NCI-H1092 (cell line): ENCODE measurements at regions not wholly inside any gene's neighbourhood (a gene's known extent, or its start where the extent isn't known, plus 50 kb on each side); places are given as distances from the start of the nearest gene placed in this dataset.

ENCODE experiments used
- DNase-seq: peaks from one replicate; lab custom pipeline; 2025; lab: John Stamatoyannopoulos, UW

DNA sequence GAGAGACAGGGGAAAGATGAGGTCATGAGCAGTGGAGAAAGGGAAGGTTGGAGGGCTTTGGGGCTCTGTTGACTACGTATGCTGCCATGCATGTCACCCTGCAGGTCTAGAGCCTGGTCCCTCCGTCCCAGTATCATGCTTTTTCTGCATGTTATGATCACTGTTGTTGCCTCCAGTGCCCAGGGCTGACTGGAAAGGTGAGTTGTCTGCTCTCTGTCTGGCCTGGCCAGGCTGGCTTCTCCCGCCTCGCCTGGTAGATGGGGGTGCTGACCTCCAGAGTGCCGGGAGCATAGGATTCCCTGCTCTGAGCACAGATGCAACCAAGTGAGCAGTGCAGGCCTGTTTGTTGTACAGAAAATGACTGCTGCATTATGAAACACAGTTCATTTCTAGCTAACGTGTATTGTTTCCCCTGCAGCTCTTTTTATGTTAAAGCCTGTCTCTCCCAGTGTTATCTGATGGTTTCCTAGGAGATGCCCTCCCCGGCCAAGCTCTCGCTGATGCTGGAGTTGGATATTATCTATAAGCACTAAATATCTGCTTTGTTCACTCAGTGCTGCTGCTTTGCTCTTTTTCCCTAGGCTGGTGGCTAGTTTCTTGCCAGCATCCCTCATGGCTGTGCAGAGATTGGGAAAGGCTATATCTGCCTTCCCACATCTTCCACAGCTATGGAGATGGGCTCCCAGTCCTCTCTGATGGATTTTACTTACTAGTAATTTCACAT, 158.2 kb downstream of the TDRD15 start:
- DNase-seq: no peak

DNA sequence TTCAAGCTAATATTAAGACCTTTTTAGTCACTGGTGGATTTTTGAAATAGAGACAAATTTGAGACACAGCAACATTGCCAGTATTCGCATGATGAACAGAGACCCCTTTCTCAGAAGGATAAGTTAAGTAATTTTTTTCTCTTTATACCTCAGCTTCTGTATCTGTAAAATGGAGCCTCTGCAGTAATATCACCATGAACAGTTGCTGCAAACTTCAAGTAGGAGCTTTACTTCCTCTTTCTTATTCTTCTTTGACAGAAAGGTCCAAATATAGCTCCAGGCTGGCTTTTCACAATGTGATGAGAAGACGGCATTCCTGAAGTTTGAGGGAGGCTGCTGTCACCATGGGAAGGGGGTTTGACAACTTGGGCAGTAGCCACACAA, 158.7 kb downstream of the TDRD15 start:
- DNase-seq: no peak

DNA sequence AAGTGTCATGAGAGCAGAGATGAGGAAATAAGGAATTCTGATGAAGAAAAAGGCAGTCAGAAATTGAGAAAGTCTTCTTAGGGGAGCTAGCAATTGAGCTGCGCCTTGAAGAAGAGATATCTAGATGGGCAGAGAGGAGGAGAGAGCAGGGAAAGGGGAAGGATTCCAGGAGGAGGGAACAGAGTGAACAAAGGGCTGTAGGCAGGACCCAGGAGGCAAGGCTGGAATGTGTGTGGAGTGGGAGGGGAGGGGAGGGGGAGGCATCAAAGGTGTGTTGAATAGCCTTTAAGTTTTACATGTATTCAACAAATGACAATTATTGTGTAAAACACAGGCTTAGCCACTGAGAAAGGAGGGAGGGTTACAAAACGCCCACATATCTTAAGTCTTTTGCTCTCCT, 164.5 kb downstream of the TDRD15 start:
- DNase-seq: no peak

DNA sequence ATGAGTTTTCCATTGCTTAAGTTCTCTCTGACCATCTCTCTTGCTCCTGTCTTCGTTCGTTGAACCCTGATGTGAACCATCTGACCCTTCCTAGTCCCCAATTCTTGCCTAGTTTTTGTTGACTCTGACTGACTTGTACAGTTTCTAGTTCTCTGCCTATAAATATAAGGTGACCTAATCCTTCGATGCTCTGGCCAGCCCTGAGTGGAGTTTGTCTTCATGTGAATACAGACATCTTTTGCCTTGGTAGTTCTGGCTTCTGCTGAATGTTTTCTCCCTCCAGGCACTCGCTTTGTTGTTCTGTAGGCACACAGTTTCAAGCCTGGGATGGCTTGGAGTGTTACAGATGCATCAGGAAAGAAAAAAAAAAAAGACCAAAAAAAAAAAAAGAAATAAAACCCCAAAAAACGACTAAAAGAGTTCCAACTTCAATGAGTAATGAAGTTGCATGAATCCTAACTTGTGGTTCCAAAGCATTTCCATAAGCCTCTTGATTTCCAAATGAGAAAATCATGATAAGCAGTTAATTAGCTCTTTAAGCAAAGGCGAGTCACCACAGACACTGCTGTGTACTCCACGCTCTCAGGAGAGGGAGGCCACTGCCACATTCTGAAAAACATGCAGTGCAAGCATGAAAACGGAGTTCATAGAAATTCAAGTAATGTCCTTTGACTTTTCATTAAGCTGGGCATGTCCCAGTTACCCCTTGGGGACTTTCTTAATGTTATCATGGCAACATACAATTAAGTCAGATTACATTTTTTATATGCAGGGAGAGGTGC, 165.2 kb downstream of the TDRD15 start:
- no peak for DNase-seq

DNA sequence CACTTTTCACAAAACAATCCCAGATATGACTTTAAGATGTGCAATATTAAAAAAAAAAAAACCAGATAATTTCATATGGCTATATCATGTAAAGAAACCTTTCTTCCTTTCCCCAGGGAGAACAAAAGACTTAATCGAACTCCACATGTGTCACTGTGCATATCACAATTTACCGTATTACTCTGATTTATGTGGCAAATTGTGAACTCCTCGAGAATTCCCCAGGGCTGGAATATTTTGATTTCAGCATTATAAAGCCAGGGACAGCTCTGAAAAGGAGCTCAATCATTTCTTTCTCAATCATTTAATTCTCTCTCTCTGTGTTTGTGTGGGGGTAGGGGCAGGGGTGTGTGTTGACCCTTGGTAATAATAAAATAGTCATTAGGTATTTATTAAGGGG, 165.8 kb downstream of the TDRD15 start:
- no peak for DNase-seq

DNA sequence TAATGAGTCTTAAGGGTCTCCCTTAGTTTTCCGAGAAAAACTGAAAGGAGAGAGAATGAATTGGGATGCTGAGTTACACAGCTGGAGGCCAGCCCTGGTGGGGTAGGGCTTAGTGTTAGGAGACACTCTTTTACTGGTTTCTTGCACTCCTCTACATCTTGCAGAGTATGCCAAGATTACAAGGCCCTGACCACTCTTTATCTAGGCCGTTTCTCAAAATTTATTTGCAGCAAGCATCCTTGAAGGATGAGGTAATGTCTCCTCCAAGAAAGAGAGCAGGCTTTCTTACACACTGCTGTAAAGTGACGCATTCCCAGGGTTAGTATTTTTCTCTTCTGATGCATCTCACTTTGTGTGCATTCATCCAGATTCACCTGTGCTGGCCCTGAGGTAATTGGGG, 166.2 kb downstream of the TDRD15 start:
- DNase-seq: no peak

DNA sequence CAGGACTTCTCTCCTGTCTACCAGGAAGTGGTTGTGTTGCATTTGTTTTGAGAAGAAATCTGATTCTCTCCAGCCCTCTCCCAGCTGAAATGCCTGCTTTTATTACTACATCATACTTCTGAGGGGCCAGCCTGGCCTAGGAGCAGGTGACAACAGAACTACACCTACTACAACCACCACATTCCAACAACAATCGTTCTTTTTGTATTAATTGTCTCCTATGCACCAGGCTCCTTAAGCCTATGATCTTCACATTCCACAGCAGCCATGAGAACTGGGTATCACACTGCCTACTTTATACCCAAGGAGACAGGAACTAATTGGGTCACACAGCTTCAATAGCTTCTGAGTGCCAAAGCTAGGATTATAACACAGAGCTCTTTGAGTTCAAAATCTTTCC, 167.7 kb downstream of the TDRD15 start:
- DNase-seq: no peak

DNA sequence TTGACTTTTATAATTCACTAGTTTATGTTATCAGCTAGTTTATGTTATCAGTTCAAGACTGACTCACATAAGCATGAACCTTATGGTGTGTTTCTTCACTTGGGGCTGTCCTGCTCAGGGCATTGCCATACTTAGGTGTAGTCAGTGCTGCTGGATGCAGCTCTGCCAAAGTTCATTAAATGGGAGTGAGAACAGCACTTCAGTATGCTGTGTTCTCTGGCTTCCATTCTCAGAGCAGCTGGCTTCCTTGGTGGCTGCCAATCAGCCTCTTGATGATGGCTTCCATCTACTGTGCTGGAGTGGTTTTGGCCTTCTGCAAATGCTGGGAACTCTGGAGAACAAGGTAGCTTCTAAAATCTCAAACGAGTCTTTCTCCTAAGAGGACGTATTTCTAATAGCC, 170.7 kb downstream of the TDRD15 start:
- DNase-seq: no peak

DNA sequence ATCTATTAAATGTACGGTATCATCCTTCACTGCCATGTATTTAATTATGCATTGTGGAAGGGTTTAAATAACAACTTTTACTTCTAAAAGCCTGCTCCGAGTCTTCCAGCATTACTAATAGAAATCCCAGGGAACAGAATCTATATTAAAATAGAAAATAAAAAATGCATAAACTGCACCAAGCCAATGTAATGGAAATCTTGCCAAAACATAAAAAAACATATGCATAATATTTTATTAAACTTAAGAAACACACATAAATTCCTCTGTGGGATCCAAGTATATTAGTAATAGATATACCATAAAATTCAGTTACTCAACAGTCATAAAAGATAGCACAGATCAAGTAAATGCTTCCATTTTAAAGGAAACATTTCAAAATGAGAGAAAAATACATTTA, 175.6 kb downstream of the TDRD15 start:
- DNase-seq: no peak

DNA sequence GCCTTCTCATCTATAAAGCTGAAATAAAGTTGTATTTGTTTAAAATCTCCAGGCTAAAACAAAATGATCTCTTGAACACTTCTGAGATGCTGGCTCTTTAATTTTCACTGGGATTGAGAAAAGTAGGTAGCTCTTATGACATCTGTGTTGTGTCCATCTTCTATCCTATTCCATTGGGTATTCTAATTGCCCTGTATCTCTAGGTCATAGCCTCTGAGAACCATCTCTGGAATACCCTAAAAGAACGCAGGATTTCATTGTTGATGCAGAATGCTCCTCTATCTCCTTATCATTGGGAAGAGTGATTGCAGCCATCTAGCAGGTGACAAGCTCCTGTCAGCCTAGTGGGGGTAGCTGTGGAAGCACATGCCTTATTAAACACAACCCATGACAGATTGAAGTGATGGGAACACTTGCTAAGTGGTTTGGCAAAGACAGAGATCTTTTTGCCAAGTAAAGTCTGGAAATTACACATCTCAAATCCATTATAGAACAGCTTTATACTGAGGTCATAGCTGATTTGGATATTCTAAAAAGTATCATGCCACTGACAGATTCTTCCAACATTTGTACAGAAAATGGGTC, 178.2 kb downstream of the TDRD15 start:
- no peak for DNase-seq

DNA sequence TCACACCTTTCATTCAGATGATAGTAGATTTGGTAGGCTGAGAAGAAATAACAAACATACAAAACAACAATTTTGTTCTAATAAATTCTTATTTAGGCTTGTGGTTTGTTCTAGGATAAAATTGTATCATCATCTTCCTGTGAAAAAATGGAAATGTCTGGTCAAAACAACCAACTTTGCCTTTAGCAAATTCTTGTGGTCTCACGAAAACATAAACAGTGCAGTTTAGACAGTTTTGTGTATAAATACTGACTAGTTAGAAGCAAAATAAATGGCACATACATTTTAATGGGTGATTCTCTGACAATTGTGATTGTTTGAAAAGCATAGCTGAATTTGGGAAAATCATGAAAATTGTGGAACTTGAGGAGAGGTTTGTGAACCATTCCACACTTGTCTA, 180.1 kb downstream of the TDRD15 start:
- DNase-seq: no peak

DNA sequence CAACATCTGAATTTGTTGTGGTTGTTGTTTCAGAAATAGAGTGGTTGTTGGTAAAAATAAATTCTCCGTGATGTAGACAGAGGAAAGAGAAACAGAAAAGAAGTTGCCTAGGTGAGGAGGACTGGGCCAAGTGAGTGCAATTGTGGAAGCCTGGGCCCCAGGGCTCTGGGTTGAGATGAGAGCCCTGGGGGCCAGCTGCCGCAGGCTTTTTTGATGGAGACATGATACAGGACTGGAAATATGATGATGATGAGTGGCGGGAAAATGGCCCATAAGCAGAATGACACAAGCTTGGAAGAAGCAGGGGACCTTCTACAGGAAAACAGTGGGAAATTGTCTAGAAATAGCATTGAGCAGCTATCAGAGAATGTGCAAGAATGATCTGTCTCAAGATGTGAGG, 181.8 kb downstream of the TDRD15 start:
- DNase-seq: no peak

DNA sequence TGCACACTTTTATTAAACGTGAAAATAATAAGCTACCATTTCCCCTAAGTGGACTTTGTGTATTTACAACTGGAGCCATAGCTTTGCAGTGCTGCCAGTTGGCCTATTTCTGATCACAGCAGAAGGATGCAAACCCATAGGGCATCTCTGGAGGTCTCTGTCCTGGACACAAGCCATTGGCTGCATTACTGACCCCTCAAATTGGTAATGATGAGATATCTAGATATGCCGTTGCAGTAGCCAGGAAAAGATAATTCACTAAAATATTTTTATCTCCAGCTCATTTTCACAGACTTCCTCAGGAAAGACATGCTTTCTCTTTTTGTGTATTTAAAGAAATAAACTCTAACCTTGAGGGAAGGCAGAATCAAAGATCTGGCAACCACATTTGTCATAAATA, 182.5 kb downstream of the TDRD15 start:
- DNase-seq: no peak

DNA sequence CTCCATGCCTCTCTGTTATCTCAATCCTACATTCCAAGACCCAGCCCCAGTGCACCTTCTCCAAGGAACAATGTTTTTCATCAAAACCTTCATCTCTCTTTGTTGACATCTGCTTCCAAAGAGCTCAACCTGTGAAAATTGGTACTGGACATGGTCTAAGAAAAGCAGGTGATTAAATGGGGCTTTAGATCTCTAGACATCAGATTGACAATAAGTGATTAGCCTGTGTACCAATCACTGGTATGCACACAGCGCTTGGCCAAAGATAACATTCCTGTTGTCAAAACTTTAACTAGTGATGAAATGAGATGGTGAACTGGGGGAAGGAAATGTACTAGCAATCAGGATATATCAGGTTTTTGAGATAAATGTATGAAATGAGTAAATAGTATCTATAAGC, 183.3 kb downstream of the TDRD15 start:
- DNase-seq: no peak

DNA sequence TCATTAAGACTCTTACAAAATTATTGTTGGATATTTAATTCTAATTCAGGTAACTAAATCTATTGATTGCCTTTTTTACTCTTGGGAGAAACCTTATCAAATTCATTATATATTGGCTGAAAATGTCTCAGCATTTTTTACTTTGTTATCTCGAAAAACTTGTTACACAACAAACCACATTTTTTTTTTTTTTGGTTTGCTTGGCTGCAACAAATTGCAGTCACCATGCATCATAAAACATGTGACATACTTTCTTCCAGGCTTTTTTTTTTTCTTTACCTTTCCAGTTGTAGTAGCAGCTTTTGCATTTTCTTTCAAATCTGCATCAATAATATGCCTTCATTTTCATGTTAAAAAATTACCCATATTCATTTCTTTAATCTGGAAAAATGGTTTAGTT, 186.7 kb downstream of the TDRD15 start:
- DNase-seq: no peak

DNA sequence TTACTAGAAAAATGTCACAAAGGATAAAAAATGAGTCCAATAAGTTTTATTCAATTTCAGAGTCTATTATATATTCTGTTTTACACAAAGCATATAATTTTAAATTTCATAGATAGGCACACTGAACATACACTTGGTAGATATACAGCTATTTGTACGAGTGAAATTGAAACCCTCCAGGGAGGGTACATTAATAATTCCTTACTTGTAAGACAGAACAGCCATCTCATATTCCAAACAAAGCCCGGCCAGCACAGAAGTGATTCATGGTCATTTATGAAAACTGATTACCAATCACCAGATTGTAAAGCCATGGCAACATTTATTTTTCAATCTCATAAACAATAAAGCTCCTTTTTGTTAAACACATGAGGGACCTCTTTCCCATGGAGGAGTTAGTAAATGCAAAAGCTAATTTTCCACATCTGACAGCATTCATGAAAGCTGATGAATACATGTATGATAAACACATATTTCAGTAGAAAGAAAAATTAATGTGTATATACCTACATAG, 190.6 kb downstream of the TDRD15 start:
- no peak for DNase-seq

DNA sequence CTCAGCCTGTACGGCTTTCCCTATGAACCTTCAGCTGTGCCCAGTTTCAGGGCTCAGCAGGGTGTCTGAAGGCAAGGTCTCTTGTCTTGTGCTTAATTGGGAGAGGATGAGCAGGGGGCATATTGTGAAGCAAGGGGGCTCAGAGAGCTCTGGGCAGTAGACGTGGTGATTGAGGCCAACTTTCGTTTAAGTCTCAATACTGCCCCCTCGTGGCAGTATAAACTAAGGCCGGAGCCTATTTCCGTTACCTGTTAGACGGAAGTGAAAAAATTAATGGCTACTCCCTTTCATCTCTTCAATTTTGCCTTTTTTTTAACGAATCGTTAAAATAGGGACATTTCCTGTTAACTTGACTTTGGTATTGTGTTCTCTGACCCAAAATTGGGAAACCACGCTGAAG, 193.4 kb downstream of the TDRD15 start:
- DNase-seq: no peak

DNA sequence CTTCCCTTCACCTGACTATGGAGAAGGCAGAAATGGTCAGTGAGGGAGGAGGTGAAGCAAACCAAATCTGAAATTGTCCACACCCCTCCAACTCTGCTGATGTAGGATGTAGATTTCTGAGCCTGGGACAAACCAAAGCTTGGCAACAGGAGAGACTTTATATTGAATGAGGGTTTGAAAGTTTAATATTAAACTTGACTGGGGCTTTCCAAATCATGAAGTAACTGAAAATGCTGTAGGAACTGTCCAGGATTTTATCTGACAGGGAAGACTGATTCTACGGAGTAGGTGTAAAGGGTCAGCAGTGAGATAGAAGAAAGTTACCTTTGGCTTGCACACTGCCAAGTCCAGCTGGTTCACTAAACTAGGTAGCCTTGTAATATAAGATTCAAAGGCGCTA, 194.5 kb downstream of the TDRD15 start:
- DNase-seq: no peak

DNA sequence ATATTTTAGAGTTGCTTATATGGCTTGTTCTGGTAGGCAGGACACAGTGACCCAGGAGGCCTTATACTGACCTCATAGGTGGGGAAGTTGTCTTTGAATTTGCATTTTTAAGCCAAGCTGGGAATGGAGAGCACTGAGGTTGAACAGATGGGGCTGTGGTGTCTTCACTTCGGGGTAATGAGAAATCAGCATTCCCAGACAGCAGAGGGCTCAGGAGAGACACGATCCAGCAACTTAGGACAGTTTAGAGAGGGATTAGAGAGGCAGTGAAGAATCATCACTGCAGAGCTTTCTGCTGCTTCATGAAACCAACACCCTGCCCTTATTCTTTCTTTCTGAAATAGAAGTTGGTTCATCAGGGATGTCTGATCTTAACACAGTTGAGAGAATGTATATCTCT, 202.4 kb downstream of the TDRD15 start:
- no peak for DNase-seq

DNA sequence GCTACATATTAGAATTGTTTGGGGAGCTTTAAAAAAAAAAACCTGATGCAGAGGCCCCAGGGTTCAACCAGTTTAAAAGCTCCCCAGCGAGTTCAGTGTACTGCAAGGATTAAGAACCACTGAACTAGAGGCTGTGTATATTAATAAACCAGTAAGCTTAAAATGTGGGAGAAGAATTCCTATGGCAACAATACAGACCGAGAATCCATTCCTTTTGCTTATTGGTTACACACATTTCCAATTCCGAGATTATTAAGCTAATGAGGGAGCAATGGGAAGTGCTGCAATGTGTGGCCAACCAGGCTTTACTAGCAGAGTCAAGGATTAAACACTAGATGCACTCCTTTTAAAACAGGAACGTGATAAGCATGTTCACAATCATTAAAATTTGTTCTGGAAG, 204.4 kb downstream of the TDRD15 start:
- no peak for DNase-seq

DNA sequence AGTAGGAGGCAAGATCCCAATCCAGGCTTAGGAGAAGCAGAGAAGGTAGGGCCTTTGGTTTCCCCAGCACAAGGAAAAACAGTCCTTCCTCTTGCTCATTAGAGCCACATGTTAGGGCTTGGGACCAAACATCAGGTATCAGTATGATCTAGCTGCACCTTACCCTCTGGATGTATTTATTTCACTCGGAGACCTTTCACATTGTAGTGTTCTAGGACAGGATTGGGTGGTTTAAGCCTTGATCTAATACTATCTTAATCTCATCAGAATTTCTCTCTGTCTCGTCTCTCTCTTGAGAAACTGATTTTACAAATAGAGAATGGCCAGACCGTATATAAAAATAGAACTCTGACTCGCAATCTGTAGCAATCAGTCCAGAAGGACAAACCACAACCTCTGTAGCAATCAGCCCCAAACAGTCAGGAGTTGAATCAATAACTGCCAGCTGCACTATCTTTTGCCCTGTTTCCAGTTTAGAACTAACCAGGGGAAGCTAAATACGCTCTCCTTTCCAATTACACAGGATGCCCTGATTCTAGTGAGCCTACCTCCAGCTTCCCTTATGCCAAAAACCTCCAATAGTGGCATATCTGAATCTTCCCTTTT, 207.1 kb downstream of the TDRD15 start:
- no peak for DNase-seq

DNA sequence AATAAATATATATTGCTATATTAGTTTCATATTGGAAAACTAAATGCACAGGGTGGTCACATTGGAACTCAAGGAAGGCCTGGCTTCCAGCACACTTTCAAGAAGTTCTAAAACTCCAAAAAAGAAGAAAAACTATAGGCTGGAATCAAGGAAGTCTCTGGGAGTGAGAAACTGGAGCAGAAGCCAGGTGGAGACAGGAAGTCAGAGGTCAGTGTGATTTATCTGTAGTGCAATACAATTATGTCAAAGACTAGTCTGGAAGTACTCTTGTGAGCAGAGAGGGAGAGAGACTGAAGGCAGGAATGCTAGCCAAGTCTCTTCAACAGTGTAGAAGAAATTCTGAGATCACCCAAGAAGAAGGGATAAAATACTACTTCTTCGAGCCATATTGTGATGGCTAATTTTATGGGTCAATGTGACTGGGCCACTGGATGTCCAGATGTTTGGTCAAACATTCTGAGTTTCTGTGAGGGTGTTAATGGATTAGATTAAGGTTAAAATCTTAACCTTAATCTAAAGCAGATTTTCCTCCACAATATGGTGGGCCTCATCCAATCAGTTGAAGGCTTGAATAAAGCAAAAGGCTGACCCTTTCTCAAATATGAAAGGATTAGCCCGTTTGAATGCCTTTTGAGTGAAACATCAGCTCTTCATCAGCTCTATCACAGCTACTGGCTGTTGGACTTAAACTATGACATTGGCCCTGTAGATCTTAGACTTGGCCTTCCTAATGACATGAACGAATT, 208.0 kb downstream of the TDRD15 start:
- DNase-seq: no peak
